Muscle of leg (tissue), 3 donors: ENCODE measurements at regions not wholly inside any gene's neighbourhood (a gene's known extent, or its start where the extent isn't known, plus 50 kb on each side); places are given as distances from the start of the nearest gene placed in this dataset.

Experiments
- DNase-seq: peaks from one replicate; pipeline ENCODE4 v3.0.0; 2013
- H3K27ac ChIP-seq: one replicate; pipeline ENCODE4 v1.5.1; 2013; ENCODE audit warnings: mild to moderate bottlenecking, low read length, control low read depth
- H3K27me3 ChIP-seq: one replicate; pipeline ENCODE4 v1.6.1; 2013; ENCODE audit warnings: low read length; ENCODE audit not compliant: control insufficient read depth, insufficient read depth
- H3K36me3 ChIP-seq: one replicate; pipeline ENCODE4 v1.6.1; 2013; ENCODE audit warnings: low read length; ENCODE audit not compliant: control insufficient read depth, insufficient read depth
- H3K4me1 ChIP-seq: one replicate; pipeline ENCODE4 v1.6.1; 2013; ENCODE audit warnings: low read length; ENCODE audit not compliant: control insufficient read depth, insufficient read depth
- H3K4me3 ChIP-seq: one replicate; pipeline ENCODE4 v1.5.1; 2013; ENCODE audit warnings: low read length, control low read depth
- H3K9me3 ChIP-seq: replicated peaks from 2 replicates; pipeline ENCODE4 v1.6.1; 2013; ENCODE audit warnings: low read depth, low read length; ENCODE audit not compliant: control insufficient read depth
- WGBS: methylation state at CpG from one replicate; pipeline ENCODE4 v1.1.5; 2013; ENCODE audit warnings: missing lambda C conversion rate; ENCODE audit not compliant: insufficient coverage; 5-methylcytosine and 5-hydroxymethylcytosine counted together

DNA sequence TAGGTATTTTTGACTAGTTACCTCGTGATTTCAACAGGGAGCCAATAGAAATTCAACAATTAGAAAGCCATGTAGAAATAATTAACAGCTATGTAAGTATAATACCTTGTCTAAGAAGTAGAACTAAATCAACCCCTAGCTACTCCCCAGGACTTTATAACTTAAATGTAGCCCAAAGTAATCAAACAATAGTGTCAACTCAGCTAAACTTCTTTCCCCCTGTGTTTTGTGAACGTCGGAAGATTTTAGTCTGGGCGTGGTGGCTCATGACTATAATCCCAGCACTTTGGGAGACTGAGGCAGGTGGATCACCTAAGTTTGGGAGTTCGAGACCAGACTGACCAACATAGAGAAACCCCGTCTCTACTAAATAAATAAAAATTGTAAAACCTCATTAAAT is 579.9 kb upstream of the NCAM2 start:
- DNase-seq: no peak
- Histone ChIP-seq H3K4me3 (no peak overlapping the region), H3K4me1 (no peaks in the 10 kb centered on the region), H3K9me3 (no peaks in the 10 kb centered on the region), H3K36me3 (no peaks in the 10 kb centered on the region), H3K27ac (no peak overlapping the region), H3K27me3 (no peaks in the 10 kb centered on the region)
- WGBS: 80% methylated on average over 1 of the region's 6 CpGs

DNA sequence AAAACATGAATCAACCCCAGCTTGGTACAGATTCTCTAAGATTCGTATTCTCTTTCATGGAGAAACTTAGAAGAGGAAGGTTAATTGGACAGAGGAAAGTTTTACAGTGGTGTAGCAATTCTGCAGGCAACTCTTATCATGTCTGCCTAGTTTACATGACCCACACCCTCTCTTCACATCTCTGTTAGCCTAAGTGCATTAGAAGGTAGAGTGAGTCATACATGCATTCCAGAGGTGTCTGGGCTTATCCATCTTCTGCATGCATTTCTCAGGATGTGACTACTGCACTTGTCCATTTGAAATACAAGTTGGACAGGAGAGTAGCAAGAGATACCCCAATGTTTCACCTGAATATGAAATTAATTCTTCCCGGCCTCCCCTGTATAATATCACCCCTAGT is 578.4 kb upstream of the NCAM2 start:
- no peak for DNase-seq
- Histone ChIP-seq H3K4me3 (no peak overlapping the region), H3K4me1 (no peaks in the 10 kb centered on the region), H3K27me3 (no peaks in the 10 kb centered on the region), H3K27ac (no peak overlapping the region), H3K9me3 (no peaks in the 10 kb centered on the region), H3K36me3 (no peaks in the 10 kb centered on the region)
- WGBS: no CpG with 5 or more reads among the region's 2 CpGs

DNA sequence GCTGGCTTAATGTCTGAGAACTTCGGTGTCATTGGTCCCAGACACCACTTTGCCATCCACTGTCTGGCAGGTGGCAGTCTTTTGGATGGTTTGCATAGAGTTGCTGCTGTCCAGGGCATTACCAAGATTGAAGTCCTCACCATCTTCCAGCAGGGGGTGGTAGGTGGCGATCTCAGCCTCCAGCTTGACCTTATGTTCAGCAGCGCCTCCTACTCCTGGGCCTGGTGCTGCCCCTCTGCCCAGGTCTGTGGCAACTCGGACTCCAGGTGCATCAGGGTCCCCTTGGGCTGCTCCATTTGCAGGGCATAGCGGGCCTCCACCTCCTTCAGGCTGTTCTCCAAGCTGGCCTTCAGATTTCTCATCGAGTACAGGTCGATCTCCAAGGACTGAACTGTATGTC is 573.3 kb upstream of the NCAM2 start:
- no peaks in the 10 kb centered on the region for H3K4me1 ChIP-seq
- H3K27ac ChIP-seq: no peak overlapping the region
- 83% methylated on average over 7 of the region's 7 CpGs for WGBS
- H3K36me3 ChIP-seq: no peaks in the 10 kb centered on the region
- no peaks in the 10 kb centered on the region for H3K9me3 ChIP-seq
- H3K4me3 ChIP-seq: no peak overlapping the region
- H3K27me3 ChIP-seq: no peaks in the 10 kb centered on the region
- no peak for DNase-seq

DNA sequence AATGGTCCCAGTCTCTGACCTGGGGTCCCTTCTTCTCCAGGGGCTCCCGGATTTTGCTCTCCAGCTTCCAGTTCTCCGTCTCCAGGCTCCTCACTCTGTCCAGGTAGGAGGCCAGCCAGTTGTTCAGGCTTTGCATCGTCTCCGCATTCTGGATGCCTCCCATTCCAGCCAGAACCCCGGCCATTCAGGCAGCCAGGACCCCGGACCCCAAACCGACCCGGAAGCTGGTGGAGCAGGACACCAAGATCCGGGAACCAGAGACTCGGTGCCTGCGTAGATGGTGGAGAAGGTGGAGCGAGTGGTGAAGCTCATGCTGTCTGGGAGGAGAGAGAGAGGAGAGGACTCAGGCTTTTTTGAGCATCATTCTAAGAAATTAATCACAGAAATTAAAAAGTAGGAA is 572.4 kb upstream of the NCAM2 start:
- Histone ChIP-seq H3K9me3 (no peaks in the 10 kb centered on the region), H3K4me1 (no peaks in the 10 kb centered on the region), H3K27me3 (no peaks in the 10 kb centered on the region), H3K27ac (no peak overlapping the region), H3K36me3 (no peaks in the 10 kb centered on the region), H3K4me3 (no peak overlapping the region)
- 92% methylated on average over 11 of the region's 12 CpGs for WGBS
- no peak for DNase-seq

DNA sequence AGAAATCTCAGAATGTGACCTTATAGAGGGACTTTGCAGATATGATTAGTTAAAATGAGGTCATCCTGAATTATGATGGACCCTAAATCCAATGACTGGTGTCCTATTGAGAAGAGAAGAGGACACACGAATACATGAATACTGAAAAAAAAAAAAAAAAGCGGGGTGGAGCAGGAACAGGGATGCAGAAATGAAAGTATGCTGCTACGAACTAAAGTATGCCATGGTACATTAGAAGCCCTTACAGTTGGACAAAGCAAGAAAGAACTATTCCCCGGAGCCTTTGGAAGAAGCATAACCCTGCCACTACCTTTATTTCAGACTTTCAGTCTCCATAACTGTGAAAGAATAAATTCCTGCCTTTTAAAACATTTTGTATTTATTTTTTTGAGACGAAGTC is 557.9 kb upstream of the NCAM2 start:
- H3K36me3 ChIP-seq: no peaks in the 10 kb centered on the region
- H3K4me1 ChIP-seq: no peaks in the 10 kb centered on the region
- 92% methylated on average over 2 of the region's 5 CpGs for WGBS
- H3K27ac ChIP-seq: no peak overlapping the region
- H3K9me3 ChIP-seq: no peaks in the 10 kb centered on the region
- DNase-seq: no peak
- no peaks in the 10 kb centered on the region for H3K27me3 ChIP-seq
- H3K4me3 ChIP-seq: no peak overlapping the region

DNA sequence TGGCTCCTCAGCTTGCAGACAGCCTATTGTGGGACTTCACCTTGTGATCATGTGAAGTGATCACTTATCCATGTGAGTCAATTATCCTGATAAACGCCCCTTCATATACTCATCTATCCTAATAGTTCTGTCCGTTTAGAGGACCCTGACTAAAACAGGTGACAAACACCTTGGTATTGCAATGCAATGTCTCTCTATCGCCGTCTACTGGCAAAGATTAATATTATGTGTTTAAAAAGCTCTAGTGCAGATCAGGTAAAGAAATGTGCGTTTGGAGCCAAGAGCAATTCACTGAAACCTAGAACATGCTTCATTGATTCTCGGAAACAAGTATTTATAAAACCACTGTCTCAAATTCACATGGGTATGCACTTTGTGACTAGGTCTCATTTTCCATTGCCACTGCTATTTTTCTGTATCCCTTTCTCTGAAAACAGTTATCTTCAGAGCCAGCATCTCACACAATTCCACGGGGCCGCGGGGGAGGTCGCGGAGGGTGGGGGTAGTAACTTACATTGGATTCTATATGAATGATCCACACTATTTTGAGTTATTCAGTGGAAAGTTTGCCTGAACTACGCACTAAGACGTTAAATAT is 554.6 kb upstream of the NCAM2 start:
- no peak overlapping the region for H3K27ac ChIP-seq
- no peaks in the 10 kb centered on the region for H3K4me1 ChIP-seq
- DNase-seq: no peak
- no peak overlapping the region for H3K4me3 ChIP-seq
- no peaks in the 10 kb centered on the region for H3K9me3 ChIP-seq
- 72% methylated on average over 2 of the region's 13 CpGs for WGBS
- H3K27me3 ChIP-seq: no peaks in the 10 kb centered on the region
- no peaks in the 10 kb centered on the region for H3K36me3 ChIP-seq

DNA sequence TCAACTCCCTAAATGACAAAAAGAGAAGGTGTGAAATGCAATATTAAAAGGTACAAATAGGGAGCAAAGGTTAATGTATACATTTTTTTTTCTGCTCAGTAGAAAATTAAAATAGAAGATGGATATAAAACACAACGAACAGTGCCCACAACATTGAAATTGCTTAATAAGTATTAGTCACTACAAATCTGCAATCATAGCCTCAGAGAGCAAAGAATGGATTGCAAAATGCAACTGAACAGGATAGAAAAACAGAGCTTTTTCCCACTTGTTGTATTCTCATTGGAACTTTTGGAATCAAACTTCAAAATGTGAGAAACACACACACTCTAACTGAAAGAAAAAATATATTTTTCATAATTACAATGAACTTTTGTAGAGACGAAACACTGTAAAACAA is 552.2 kb upstream of the NCAM2 start:
- Histone ChIP-seq H3K36me3 (no peaks in the 10 kb centered on the region), H3K27ac (no peak overlapping the region), H3K9me3 (no peaks in the 10 kb centered on the region), H3K4me1 (no peaks in the 10 kb centered on the region), H3K4me3 (no peak overlapping the region), H3K27me3 (no peaks in the 10 kb centered on the region)
- no CpG with 5 or more reads among the region's 2 CpGs for WGBS
- DNase-seq: no peak

DNA sequence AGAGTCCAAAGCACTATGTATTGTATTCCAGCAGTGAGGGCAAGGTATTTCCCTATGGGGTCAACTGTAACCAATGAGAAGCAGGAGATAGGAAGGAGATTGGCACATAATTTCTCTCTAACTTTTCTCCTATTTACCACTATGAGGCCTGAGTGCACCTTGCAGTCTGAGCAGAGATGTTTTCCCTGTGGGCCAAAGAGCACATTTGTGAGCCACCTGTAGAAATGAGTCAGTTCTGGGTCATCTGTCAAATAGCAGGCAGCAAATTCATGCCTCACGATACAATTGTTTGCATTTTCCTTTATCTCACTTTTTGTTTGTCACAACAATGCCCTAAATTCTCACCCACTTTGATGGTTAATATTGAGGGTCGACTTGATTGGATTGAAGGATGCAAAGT is 547.2 kb upstream of the NCAM2 start:
- DNase-seq: no peak
- 100% methylated on average over 1 of the region's 2 CpGs for WGBS

DNA sequence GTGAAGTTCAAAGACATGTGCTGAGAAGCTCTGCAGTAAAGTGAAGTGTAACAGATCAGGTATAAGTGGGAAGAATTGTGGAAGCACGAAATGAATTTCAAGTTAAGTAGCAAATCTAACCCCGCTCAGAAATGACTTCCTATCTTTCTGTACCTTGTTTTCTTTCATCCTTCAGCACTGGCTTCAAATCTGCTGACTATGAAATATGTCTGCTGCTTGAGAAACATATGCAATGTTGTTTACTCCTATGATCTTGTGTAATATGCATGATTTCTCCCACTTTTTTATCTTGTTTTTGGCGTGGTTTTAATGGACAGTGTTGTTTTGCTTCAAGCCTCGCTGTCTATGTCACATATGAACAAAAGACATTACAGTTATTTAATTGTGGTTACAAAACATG is 545.3 kb upstream of the NCAM2 start:
- H3K36me3 ChIP-seq: no peaks in the 10 kb centered on the region
- H3K27ac ChIP-seq: no peak overlapping the region
- DNase-seq: no peak
- H3K4me1 ChIP-seq: no peaks in the 10 kb centered on the region
- H3K4me3 ChIP-seq: no peak overlapping the region
- no CpG with 5 or more reads among the region's 4 CpGs for WGBS
- H3K27me3 ChIP-seq: no peaks in the 10 kb centered on the region
- no peaks in the 10 kb centered on the region for H3K9me3 ChIP-seq

More for the DNA sequence above, 547.2 kb upstream of the NCAM2 start:
- Histone ChIP-seq H3K4me3 (no peak overlapping the region), H3K27me3 (no peaks in the 10 kb centered on the region), H3K27ac (no peak overlapping the region), H3K36me3 (no peaks in the 10 kb centered on the region), H3K9me3 (no peaks in the 10 kb centered on the region), H3K4me1 (no peaks in the 10 kb centered on the region)

DNA sequence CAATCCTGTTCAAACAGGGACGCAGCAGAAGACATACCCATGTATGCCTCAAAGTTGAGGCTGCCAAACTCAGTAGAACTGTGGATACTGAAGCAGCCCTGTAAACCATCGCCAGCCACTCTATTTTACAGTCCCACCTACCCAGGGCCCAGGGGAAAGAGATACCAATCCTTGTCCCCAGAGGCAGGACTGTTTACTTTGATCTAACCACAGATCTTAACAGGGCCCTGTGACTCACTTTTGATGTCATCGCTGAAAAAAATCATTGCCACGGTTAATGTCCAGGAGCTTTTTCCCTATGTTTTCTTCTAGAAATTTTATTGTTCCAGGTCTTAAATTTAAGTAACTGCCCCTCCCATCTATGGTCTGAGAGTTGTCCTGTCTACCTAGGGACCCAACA is 538.4 kb upstream of the NCAM2 start:
- H3K27ac ChIP-seq: no peak overlapping the region
- no peaks in the 10 kb centered on the region for H3K36me3 ChIP-seq
- 80% methylated on average over 2 of the region's 4 CpGs for WGBS
- H3K9me3 ChIP-seq: no peaks in the 10 kb centered on the region
- no peak for DNase-seq
- H3K4me3 ChIP-seq: no peak overlapping the region
- no peaks in the 10 kb centered on the region for H3K27me3 ChIP-seq
- H3K4me1 ChIP-seq: no peaks in the 10 kb centered on the region

DNA sequence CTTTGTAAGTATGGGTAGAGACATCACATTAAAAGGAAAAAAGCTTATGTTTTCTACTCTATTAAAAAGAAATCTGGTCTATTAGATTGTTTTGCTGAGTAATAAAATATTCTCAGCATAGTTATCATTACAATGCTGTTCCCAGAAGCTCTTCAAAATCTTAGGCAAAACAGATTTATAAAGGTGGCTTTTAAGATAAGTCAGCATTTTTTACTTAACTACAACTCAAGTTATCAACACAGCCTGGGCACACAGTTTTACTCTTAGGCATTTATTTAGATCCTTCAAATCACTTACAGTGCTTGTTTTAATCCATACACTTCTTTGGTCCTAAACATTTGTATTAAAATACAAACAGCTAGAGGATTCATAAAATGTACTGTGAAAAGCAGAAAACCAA is 534.8 kb upstream of the NCAM2 start:
- H3K9me3 ChIP-seq: no peaks in the 10 kb centered on the region
- H3K36me3 ChIP-seq: no peaks in the 10 kb centered on the region
- no peak overlapping the region for H3K4me3 ChIP-seq
- DNase-seq: no peak
- no peaks in the 10 kb centered on the region for H3K27me3 ChIP-seq
- no peak overlapping the region for H3K27ac ChIP-seq
- H3K4me1 ChIP-seq: no peaks in the 10 kb centered on the region
